Thoracic aorta (tissue), 2 donors: ENCODE measurements at regions not wholly inside any gene's neighbourhood (a gene's known extent, or its start where the extent isn't known, plus 50 kb on each side); places are given as distances from the start of the nearest gene placed in this dataset.

Source experiments
- ATAC-seq: fragments of 150-250 bp; one replicate; pipeline ENCODE4 v1.8.0; 2017; ENCODE audit warnings: low read depth; ENCODE audit not compliant: insufficient number of reproducible peaks, low FRiP score
- DNase-seq: peaks from one replicate; pipeline ENCODE4 v3.0.0-alpha.2; 2020; ENCODE audit warnings: low spot score
- H3K27ac ChIP-seq, 2 donors: fragments of 200-600 bp; sonication (generic); 1 replicate in 1 of 2; 2 replicates in 1 of 2; pipeline ENCODE4 v1.5.1; 2016; ENCODE audit warnings: mild to moderate bottlenecking in 2 of 2, moderate library complexity in 2 of 2
- H3K27me3 ChIP-seq: fragments of 200-600 bp; sonication (generic); replicated peaks from 2 replicates; pipeline ENCODE4 v1.6.0; 2016; ENCODE audit warnings: mild to moderate bottlenecking; ENCODE audit not compliant: insufficient read depth
- H3K36me3 ChIP-seq: fragments of 200-600 bp; sonication (generic); one replicate; pipeline ENCODE4 v1.5.1; 2016
- H3K4me1 ChIP-seq, 2 donors: fragments of 200-600 bp; sonication (generic); 1 replicate in 1 of 2; 2 replicates in 1 of 2; pipeline versions ENCODE4 v1.5.1 to v1.6.0; 2016; ENCODE audit warnings: low read depth in 2 of 2, mild to moderate bottlenecking in 1 of 2; ENCODE audit not compliant: control insufficient read depth in 1 of 2
- H3K4me3 ChIP-seq: fragments of 200-600 bp; sonication (generic); 2 replicates; pipeline ENCODE4 v1.5.1; 2016; ENCODE audit warnings: mild to moderate bottlenecking
- H3K9me3 ChIP-seq: fragments of 200-600 bp; sonication (generic); 2 replicates; pipeline ENCODE4 v1.5.1; 2016
- TF ChIP-seq, protein P1 (sequence below): fragments of 200-600 bp; sonication (generic); IDR thresholded peaks from one replicate; pipeline ENCODE4 v1.5.1; 2019; ENCODE audit warnings: antibody characterized with exemption

DNA sequence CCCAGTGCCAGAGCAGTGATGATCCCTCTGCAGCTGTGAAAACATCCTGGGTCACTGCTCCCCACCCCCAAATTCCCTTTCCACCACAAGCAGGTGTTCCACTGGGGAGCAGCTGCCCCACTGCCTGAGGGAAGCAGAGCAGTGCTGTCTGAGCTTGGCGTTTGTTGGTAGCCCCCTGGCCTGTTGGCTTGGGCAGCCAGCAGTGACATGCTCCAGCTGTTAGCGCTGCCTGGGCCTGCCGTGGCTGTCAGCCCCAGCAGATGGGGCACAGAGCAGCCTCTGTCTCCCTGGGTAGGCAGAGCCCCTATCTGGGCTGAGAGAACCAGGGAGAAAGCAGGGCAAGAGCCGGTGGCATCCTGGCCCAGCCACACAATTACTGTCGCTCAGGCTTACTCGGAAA is 247.7 kb downstream of the GLI2 start:
- TF ChIP-seq, protein P1, sequence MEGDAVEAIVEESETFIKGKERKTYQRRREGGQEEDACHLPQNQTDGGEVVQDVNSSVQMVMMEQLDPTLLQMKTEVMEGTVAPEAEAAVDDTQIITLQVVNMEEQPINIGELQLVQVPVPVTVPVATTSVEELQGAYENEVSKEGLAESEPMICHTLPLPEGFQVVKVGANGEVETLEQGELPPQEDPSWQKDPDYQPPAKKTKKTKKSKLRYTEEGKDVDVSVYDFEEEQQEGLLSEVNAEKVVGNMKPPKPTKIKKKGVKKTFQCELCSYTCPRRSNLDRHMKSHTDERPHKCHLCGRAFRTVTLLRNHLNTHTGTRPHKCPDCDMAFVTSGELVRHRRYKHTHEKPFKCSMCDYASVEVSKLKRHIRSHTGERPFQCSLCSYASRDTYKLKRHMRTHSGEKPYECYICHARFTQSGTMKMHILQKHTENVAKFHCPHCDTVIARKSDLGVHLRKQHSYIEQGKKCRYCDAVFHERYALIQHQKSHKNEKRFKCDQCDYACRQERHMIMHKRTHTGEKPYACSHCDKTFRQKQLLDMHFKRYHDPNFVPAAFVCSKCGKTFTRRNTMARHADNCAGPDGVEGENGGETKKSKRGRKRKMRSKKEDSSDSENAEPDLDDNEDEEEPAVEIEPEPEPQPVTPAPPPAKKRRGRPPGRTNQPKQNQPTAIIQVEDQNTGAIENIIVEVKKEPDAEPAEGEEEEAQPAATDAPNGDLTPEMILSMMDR, result no peak
- Histone ChIP-seq H3K36me3 (peaks cover 22% of the 10 kb centered on the region), H3K4me3 (no peak overlapping the region), H3K27me3 (no peaks in the 10 kb centered on the region), H3K9me3 (no peaks in the 10 kb centered on the region), H3K4me1 (no peaks in the 10 kb centered on the region), H3K27ac (no peak overlapping the region)
- ATAC-seq (no peak), DNase-seq (no peak)

- Histone ChIP-seq H3K27ac (no peak overlapping the region), H3K4me1 (no peaks in the 10 kb centered on the region), H3K36me3 (peaks cover 22% of the 10 kb centered on the region), H3K9me3 (no peaks in the 10 kb centered on the region), H3K27me3 (no peaks in the 10 kb centered on the region), H3K4me3 (no peak overlapping the region)
- DNase-seq, result no peak
- TF ChIP-seq, protein P1, result no peak
- no peak for ATAC-seq
Observed at GRCh38 chr2:120984046-120984445, 248.4 kb downstream of the GLI2 start.

GRCh38 chr2:120984452-120985173 is 248.9 kb downstream of the GLI2 start:
- Histone ChIP-seq H3K9me3 (no peaks in the 10 kb centered on the region), H3K27ac (no peak overlapping the region), H3K4me3 (no peak overlapping the region), H3K27me3 (no peaks in the 10 kb centered on the region), H3K4me1 (no peaks in the 10 kb centered on the region), H3K36me3 (peaks cover 22% of the 10 kb centered on the region)
- ATAC-seq (no peak), DNase-seq (no peak)
- TF ChIP-seq, protein P1, result no peak

DNA sequence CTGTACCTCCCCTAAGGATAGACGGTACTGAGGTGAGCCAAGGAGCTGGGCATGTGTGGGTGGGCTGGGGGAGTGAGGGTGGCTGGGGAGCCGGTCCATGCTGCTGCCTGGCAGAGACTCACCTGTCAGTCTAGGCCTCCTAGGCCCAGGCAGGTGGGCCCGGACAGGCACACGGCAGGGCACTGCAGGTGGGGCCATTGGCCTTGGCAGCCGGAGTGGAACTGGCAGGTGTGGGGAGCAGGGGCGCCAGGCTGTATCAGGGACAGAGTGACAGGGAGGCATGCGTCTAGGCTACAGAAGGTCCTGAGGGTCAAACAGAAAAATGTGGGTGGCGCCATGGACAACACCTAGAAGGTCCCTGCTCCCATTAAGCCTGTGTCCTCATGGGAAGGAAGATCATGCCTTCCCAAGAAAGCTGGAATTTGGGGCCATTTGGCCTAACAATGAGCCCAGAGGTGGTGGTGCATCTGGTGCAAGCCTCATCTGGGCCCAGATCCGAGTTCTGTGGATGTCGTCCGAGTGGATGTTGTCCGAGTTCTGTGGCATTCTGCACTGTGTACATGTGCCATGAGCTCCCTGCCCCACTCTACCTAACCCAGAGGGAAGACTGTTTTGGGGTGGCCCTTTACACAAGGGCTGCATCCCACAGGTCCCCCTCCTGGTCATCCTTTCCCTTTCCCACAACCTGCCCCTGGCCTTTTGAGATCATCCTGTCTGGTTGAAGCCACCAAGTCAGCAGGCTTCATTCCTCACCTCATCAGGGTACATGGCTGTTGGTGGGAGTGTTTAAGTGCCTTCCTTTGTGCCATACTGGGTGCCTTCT is 249.7 kb downstream of the GLI2 start:
- Histone ChIP-seq H3K27ac (no peak overlapping the region), H3K4me1 (no peaks in the 10 kb centered on the region), H3K36me3 (peaks cover 22% of the 10 kb centered on the region), H3K9me3 (no peaks in the 10 kb centered on the region), H3K4me3 (no peak overlapping the region), H3K27me3 (no peaks in the 10 kb centered on the region)
- ATAC-seq (no peak), DNase-seq (no peak)
- TF ChIP-seq, protein P1, result no peak

- TF ChIP-seq, protein P1, result no peak
- DNase-seq (no peak), ATAC-seq (no peak)
- no peaks in the 10 kb centered on the region for H3K4me1 ChIP-seq
- peaks cover 28% of the 10 kb centered on the region for H3K36me3 ChIP-seq
- no peaks in the 10 kb centered on the region for H3K9me3 ChIP-seq
- H3K4me3 ChIP-seq, result no peak overlapping the region
- no peaks in the 10 kb centered on the region for H3K27me3 ChIP-seq
- no peak overlapping the region for H3K27ac ChIP-seq
Observed at GRCh38 chr2:120985997-120986651, 250.5 kb downstream of the GLI2 start.
